ENCODE measurements at regions not wholly inside any gene's neighbourhood (a gene's known extent, or its start where the extent isn't known, plus 50 kb on each side); places are given as distances from the start of the nearest gene placed in this dataset.

DNA sequence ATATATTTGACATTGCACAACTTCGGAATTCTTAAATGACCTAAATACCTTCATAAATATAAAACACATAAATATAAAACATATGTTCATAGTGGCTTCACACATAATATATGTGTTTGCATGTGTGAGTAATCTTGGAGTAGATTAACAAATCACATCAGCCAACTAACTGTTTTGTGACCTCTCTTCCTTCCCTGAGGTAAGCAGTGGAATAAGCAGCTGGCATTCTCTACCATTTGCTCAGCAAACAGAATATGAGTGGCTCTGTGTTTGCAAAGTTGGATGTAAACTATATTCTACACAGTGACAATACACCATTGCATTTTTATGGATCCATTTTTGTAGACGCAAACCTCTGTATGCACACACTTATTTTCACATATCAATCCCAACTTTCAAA, 189.9 kb downstream of the ACER2 start:
- Histone ChIP-seq H3K9me3 (ENCODE audit: insufficient read depth, low read depth) (no peaks in the 10 kb centered on the region), H3K27ac (no peak overlapping the region), H3K27me3 (ENCODE audit: insufficient read depth, low read depth) (no peaks in the 10 kb centered on the region), H3K4me1 (replicated peaks; ENCODE audit: insufficient read depth) (no peaks in the 10 kb centered on the region), H3K4me3 (no peak overlapping the region), H3K4me2 (no peak overlapping the region), H2AFZ (no peak overlapping the region), H3K79me2 (ENCODE audit: low read depth) (no peaks in the 10 kb centered on the region), H3K36me3 (ENCODE audit: low read depth) (no peaks in the 10 kb centered on the region), H3K9me2 (ENCODE audit: insufficient read depth) (no peaks in the 10 kb centered on the region), H3F3A (ENCODE audit: insufficient read depth, low read depth) (no peaks in the 10 kb centered on the region), H4K20me1 (ENCODE audit: insufficient read depth) (no peaks in the 10 kb centered on the region)
- ChIA-PET POLR2A (ENCODE audit: unreplicated experiment) (no interaction called here), CTCF (no interaction called here)
- no peak for TF ChIP-seq EZH2 (IDR thresholded peaks at IDR 0.05; ENCODE audit: low read depth)
- TF ChIP-seq, protein P1, sequence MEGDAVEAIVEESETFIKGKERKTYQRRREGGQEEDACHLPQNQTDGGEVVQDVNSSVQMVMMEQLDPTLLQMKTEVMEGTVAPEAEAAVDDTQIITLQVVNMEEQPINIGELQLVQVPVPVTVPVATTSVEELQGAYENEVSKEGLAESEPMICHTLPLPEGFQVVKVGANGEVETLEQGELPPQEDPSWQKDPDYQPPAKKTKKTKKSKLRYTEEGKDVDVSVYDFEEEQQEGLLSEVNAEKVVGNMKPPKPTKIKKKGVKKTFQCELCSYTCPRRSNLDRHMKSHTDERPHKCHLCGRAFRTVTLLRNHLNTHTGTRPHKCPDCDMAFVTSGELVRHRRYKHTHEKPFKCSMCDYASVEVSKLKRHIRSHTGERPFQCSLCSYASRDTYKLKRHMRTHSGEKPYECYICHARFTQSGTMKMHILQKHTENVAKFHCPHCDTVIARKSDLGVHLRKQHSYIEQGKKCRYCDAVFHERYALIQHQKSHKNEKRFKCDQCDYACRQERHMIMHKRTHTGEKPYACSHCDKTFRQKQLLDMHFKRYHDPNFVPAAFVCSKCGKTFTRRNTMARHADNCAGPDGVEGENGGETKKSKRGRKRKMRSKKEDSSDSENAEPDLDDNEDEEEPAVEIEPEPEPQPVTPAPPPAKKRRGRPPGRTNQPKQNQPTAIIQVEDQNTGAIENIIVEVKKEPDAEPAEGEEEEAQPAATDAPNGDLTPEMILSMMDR (conservative IDR thresholded peaks at IDR 0.05) = no peak
- intact Hi-C loops (cut with micrococcal nuclease; ENCODE audit: unreplicated experiment) = no loop called here
- no TSS peak for BruUV-seq (replicated peaks)
- DNase-seq = no peak

DNA sequence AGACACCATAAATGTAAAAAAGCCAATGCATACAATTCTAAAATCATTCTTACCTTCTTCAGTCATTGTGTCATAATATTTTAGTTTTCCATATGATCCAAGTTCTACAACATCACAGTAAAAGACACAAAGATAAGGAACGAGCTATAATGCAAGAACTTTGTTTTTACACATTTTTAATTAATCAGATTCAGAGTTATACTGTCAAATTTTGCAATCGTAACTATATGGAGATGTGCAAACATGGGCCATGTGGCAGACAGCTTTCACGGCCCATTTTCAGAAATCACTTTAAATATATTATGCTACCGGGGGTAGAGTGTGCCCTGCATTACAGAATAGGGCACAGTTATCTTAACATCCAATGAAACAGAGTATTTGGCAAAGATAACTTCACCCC, 188.4 kb downstream of the ACER2 start:
- Histone ChIP-seq H3K27me3 (ENCODE audit: insufficient read depth, low read depth) (no peaks in the 10 kb centered on the region), H3K4me2 (no peak overlapping the region), H3K36me3 (ENCODE audit: low read depth) (no peaks in the 10 kb centered on the region), H3K27ac (no peak overlapping the region), H3K9me2 (ENCODE audit: insufficient read depth) (no peaks in the 10 kb centered on the region), H3K4me3 (no peak overlapping the region), H4K20me1 (ENCODE audit: insufficient read depth) (no peaks in the 10 kb centered on the region), H3K9me3 (ENCODE audit: insufficient read depth, low read depth) (no peaks in the 10 kb centered on the region), H3K4me1 (replicated peaks; ENCODE audit: insufficient read depth) (no peaks in the 10 kb centered on the region), H3K79me2 (ENCODE audit: low read depth) (no peaks in the 10 kb centered on the region), H2AFZ (no peak overlapping the region), H3F3A (ENCODE audit: insufficient read depth, low read depth) (no peaks in the 10 kb centered on the region)
- no peak for DNase-seq
- BruUV-seq (replicated peaks) = no TSS peak
- TF ChIP-seq EZH2 (IDR thresholded peaks at IDR 0.05; ENCODE audit: low read depth) = no peak
- TF ChIP-seq, protein P1 (conservative IDR thresholded peaks at IDR 0.05) = no peak
- CTCF ChIA-PET = no interaction called here
- intact Hi-C loops (cut with micrococcal nuclease; ENCODE audit: unreplicated experiment) = no loop called here
- POLR2A ChIA-PET (ENCODE audit: unreplicated experiment) = no interaction called here

DNA sequence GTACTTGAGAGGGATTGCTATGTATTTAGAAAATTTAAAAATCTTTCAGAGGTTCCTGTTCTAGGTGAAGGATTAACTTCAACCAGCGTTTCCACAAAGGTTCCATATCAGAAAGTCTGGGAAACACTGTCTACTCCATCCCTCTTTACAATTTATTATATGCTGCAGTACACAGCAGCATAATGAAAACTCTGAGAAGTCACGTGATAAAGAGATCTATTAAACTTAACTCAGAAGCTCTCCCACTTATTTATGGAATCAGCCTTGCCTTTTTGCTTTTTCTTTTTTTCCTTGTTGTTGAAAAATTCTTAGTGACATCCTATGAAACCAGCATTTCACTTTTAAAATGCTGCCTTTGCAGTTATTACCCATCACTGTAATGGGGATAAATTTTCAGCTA, 186.2 kb downstream of the ACER2 start:
- CTCF ChIA-PET = no interaction called here
- Histone ChIP-seq H3K9me3 (ENCODE audit: insufficient read depth, low read depth) (no peaks in the 10 kb centered on the region), H3K9me2 (ENCODE audit: insufficient read depth) (no peaks in the 10 kb centered on the region), H3F3A (ENCODE audit: insufficient read depth, low read depth) (no peaks in the 10 kb centered on the region), H3K36me3 (ENCODE audit: low read depth) (no peaks in the 10 kb centered on the region), H3K27me3 (ENCODE audit: insufficient read depth, low read depth) (no peaks in the 10 kb centered on the region), H3K27ac (no peak overlapping the region), H3K4me1 (replicated peaks; ENCODE audit: insufficient read depth) (no peaks in the 10 kb centered on the region), H4K20me1 (ENCODE audit: insufficient read depth) (no peaks in the 10 kb centered on the region), H3K4me3 (no peak overlapping the region), H2AFZ (no peak overlapping the region), H3K79me2 (ENCODE audit: low read depth) (no peaks in the 10 kb centered on the region), H3K4me2 (no peak overlapping the region)
- no peak for DNase-seq
- POLR2A ChIA-PET (ENCODE audit: unreplicated experiment) = no interaction called here
- no peak for TF ChIP-seq EZH2 (IDR thresholded peaks at IDR 0.05; ENCODE audit: low read depth)
- TF ChIP-seq, protein P1 (conservative IDR thresholded peaks at IDR 0.05) = no peak
- no TSS peak for BruUV-seq (replicated peaks)
- intact Hi-C loops (cut with micrococcal nuclease; ENCODE audit: unreplicated experiment) = no loop called here

Data from PC-9 (cell line).